Endodermal cell (in vitro differentiated cells): ENCODE measurements at regions not wholly inside any gene's neighbourhood (a gene's known extent, or its start where the extent isn't known, plus 50 kb on each side); places are given as distances from the start of the nearest gene placed in this dataset.

Experiments
- DNase-seq: peaks from one replicate; pipeline ENCODE4 v3.0.0-alpha.2; 2017
- H3K27ac ChIP-seq: 2 replicates; pipeline ENCODE4 v1.5.1; 2013; ENCODE audit warnings: mild to moderate bottlenecking, low read depth, low read length, moderate library complexity
- H3K27me3 ChIP-seq: 2 replicates; pipeline ENCODE4 v1.6.1; 2013; ENCODE audit warnings: mild to moderate bottlenecking, low read length, moderate library complexity; ENCODE audit not compliant: insufficient read depth, control insufficient read depth, poor library complexity, severe bottlenecking
- H3K36me3 ChIP-seq: 2 replicates; pipeline ENCODE4 v1.7.0; 2013; ENCODE audit warnings: mild to moderate bottlenecking, low read length, moderate library complexity; ENCODE audit not compliant: control insufficient read depth, insufficient read depth
- H3K4me1 ChIP-seq: one replicate; pipeline ENCODE4 v1.7.0; 2013; ENCODE audit warnings: low read length; ENCODE audit not compliant: control insufficient read depth, insufficient read depth
- H3K4me3 ChIP-seq: 2 replicates; pipeline ENCODE4 v1.5.1; 2013; ENCODE audit warnings: mild to moderate bottlenecking, low read length, moderate library complexity
- H3K9ac ChIP-seq: 2 replicates; pipeline ENCODE4 v1.6.1; 2013; ENCODE audit warnings: mild to moderate bottlenecking, low read length, moderate library complexity; ENCODE audit not compliant: poor library complexity, severe bottlenecking; ENCODE audit errors: extremely low read depth
- H3K9me3 ChIP-seq: 2 replicates; pipeline ENCODE4 v1.6.1; 2013; ENCODE audit warnings: mild to moderate bottlenecking, low read length, moderate library complexity; ENCODE audit not compliant: control insufficient read depth
- H3K27ac Mint-ChIP-seq: 2 replicates; pipeline ENCODE4 v1.8.0; 2020; ENCODE audit warnings: mixed read lengths
- H3K27me3 Mint-ChIP-seq: 2 replicates; pipeline ENCODE4 v1.8.0; 2021; ENCODE audit warnings: mild to moderate bottlenecking, mixed read lengths; ENCODE audit not compliant: insufficient read depth
- H3K36me3 Mint-ChIP-seq: 2 replicates; pipeline ENCODE4 v1.8.0; 2020; ENCODE audit warnings: low read depth, mixed read lengths
- H3K4me1 Mint-ChIP-seq: 2 replicates; pipeline ENCODE4 v1.8.0; 2020; ENCODE audit warnings: mixed read lengths
- H3K4me3 Mint-ChIP-seq: 2 replicates; pipeline ENCODE4 v1.8.0; 2020; ENCODE audit warnings: mild to moderate bottlenecking, moderate library complexity, mixed read lengths
- H3K9me3 Mint-ChIP-seq: 2 replicates; pipeline ENCODE4 v1.8.0; 2020; ENCODE audit warnings: mild to moderate bottlenecking, mixed read lengths
- WGBS, 2 experiments: methylation state at CpG; one replicate each; pipeline versions ENCODE4 v1.1.5 to v1.1.7; 2013; ENCODE audit warnings: missing lambda C conversion rate in 2 of 2, mixed read lengths in 1 of 2; ENCODE audit not compliant: insufficient coverage in 1 of 2, insufficient read length in 1 of 2; 5-methylcytosine and 5-hydroxymethylcytosine counted together
- TF ChIP-seq, protein P1 (sequence below): fragments of 200-600 bp; sonication (generic); conservative IDR thresholded peaks from 2 replicates; pipeline ENCODE4 v1.5.0; 2021; ENCODE audit warnings: antibody characterized with exemption, mild to moderate bottlenecking

DNA sequence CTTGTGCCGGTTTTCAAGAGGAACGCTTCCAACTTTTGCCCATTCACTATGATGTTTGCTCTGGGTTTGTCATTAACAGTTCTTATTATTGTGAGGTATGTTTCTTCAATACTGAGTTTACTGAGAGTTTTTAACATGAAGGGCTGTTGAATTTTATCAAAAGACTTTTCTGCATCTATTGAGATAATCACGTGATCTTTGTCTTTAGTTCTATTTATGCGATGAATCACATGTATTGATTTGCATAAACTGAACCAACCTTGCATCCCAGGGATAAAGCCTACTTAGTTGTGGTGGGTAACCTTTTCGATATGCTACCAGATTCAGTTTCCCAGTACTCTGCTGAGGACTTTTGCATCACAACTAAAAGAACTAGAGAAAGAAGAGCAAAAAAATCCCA, 318.0 kb downstream of the GASK1B start:
- WGBS, 2 experiments: 99 to 100% methylated on average over 1 to 5 of the region's 5 CpGs
- Mint-ChIP-seq H3K27ac (no peak overlapping the region), H3K9me3 (no peaks in the 10 kb centered on the region), H3K4me3 (no peak overlapping the region), H3K36me3 (no peaks in the 10 kb centered on the region), H3K27me3 (no peaks in the 10 kb centered on the region), H3K4me1 (no peaks in the 10 kb centered on the region)
- Histone ChIP-seq H3K36me3 (no peaks in the 10 kb centered on the region), H3K9me3 (no peaks in the 10 kb centered on the region), H3K4me1 (no peaks in the 10 kb centered on the region), H3K9ac (no peak overlapping the region), H3K27ac (no peak overlapping the region), H3K4me3 (no peak overlapping the region), H3K27me3 (no peaks in the 10 kb centered on the region)
- DNase-seq: no peak
- TF ChIP-seq, protein P1, sequence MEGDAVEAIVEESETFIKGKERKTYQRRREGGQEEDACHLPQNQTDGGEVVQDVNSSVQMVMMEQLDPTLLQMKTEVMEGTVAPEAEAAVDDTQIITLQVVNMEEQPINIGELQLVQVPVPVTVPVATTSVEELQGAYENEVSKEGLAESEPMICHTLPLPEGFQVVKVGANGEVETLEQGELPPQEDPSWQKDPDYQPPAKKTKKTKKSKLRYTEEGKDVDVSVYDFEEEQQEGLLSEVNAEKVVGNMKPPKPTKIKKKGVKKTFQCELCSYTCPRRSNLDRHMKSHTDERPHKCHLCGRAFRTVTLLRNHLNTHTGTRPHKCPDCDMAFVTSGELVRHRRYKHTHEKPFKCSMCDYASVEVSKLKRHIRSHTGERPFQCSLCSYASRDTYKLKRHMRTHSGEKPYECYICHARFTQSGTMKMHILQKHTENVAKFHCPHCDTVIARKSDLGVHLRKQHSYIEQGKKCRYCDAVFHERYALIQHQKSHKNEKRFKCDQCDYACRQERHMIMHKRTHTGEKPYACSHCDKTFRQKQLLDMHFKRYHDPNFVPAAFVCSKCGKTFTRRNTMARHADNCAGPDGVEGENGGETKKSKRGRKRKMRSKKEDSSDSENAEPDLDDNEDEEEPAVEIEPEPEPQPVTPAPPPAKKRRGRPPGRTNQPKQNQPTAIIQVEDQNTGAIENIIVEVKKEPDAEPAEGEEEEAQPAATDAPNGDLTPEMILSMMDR: no peak

DNA sequence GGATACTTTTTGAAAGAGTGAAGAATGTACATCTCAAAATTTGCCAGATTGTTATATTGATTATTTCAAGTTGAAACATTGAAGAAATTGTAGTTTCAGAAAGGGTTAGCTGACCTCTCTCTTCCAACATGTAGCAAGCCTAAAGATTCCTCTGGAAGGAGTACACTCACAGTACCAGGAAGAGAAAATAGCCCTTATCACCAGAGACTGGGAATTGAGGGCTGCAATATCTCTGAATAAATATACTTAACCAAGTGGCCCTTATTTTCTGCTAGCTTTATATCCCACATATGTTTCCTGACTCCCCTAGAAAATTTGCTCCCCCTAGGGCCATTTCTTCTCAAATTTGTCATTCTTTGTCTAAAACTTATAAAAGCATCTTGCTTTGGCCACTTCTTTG, 332.2 kb downstream of the GASK1B start:
- Mint-ChIP-seq H3K36me3 (no peaks in the 10 kb centered on the region), H3K4me1 (peaks cover 3% of the 10 kb centered on the region), H3K27me3 (no peaks in the 10 kb centered on the region), H3K4me3 (no peak overlapping the region), H3K9me3 (no peaks in the 10 kb centered on the region), H3K27ac (no peak overlapping the region)
- TF ChIP-seq, protein P1: no peak
- Histone ChIP-seq H3K27me3 (no peaks in the 10 kb centered on the region), H3K27ac (no peak overlapping the region), H3K9ac (no peak overlapping the region), H3K9me3 (no peaks in the 10 kb centered on the region), H3K4me3 (no peak overlapping the region), H3K36me3 (no peaks in the 10 kb centered on the region), H3K4me1 (no peaks in the 10 kb centered on the region)
- DNase-seq: no peak

DNA sequence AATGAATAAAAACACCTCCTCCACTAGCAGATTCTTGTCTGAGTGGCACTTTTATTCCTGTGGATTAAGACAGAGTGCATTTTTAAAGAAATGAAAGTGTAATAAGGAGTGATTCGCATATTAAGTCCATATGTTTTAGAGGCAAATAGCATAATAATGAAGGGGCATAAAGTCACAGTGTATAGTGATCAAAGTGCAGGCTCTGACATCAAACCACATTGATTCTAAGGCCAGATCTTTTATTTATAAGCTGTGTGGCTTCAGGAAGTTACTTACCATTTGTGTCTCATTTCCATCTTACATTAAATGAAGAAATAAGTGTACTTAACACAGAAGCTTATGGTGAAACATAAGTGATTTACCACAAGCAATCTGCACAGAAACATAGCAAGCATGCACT, 332.8 kb downstream of the GASK1B start:
- H3K36me3 ChIP-seq: no peaks in the 10 kb centered on the region
- H3K27me3 ChIP-seq: no peaks in the 10 kb centered on the region
- TF ChIP-seq, protein P1: no peak
- no peak overlapping the region for H3K27ac ChIP-seq
- no peaks in the 10 kb centered on the region for H3K9me3 Mint-ChIP-seq
- 94 to 100% methylated on average over 1 of the region's 1 CpG for WGBS, 2 experiments
- no peak for DNase-seq
- H3K4me3 ChIP-seq: no peak overlapping the region
- peaks cover 3% of the 10 kb centered on the region for H3K4me1 Mint-ChIP-seq
- no peaks in the 10 kb centered on the region for H3K9me3 ChIP-seq
- no peak overlapping the region for H3K4me3 Mint-ChIP-seq
- no peak overlapping the region for H3K27ac Mint-ChIP-seq
- H3K27me3 Mint-ChIP-seq: no peaks in the 10 kb centered on the region
- H3K9ac ChIP-seq: no peak overlapping the region
- no peaks in the 10 kb centered on the region for H3K4me1 ChIP-seq
- H3K36me3 Mint-ChIP-seq: no peaks in the 10 kb centered on the region
